Tibial nerve (tissue), 3 donors: ENCODE measurements at regions not wholly inside any gene's neighbourhood (a gene's known extent, or its start where the extent isn't known, plus 50 kb on each side); places are given as distances from the start of the nearest gene placed in this dataset.

Experiments used
- POLR2A ChIP-seq, 2 donors: fragments of 450-650 bp; IDR thresholded peaks; one replicate each; pipeline ENCODE4 v1.6.1; 2017; ENCODE audit warnings: antibody characterized with exemption in 2 of 2, mild to moderate bottlenecking in 2 of 2, moderate library complexity in 2 of 2
- TF ChIP-seq, protein P1 (sequence below), 5 experiments: fragments of 200-600 bp in 3 of 5; fragments of 450-650 bp in 2 of 5; sonication (generic) in 3 of 5; IDR thresholded peaks; one replicate each; pipeline ENCODE4 v1.5.1; 2016 to 2019; ENCODE audit warnings: antibody characterized with exemption in 5 of 5, mild to moderate bottlenecking in 3 of 5, moderate library complexity in 2 of 5

DNA sequence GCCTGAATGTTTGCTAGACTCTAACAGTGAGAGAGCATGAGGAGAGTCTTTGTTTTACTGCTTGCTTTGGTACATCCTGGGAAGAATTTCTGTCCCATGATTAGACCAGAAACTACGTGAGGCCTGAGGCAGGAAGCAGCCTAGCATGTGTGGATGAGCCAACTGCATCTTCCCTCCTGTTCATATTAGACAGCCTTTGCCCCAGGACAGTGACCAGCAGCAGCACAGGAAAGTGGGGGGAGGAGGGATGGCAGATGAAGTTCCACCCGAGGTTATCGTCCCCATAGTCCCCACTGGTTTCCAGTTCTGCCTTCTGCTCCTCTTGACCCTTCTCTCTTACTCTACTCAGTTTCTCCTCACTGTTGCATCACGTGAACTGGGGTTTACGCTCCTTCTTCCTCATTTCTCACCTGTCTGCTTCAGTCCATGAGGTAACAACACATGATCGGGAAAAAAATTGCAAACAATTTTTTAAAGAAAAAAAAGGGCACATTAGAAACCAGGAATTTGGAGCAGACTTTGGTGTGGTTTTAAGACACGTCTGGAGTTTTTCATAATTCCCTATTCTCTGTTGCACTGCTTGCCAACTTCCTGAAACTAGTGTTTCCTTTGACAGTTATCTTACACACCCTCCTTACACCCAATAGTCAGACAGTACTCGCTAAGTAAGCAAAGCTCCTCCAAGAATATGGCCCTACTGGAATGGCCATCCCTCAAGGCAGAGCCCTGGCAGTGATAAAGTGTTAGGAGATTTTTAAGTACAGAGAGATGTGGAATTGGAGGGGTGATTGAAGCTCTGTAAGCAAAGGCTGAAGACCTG, 84.1 kb downstream of the SNX18 start:
- TF ChIP-seq, protein P1, sequence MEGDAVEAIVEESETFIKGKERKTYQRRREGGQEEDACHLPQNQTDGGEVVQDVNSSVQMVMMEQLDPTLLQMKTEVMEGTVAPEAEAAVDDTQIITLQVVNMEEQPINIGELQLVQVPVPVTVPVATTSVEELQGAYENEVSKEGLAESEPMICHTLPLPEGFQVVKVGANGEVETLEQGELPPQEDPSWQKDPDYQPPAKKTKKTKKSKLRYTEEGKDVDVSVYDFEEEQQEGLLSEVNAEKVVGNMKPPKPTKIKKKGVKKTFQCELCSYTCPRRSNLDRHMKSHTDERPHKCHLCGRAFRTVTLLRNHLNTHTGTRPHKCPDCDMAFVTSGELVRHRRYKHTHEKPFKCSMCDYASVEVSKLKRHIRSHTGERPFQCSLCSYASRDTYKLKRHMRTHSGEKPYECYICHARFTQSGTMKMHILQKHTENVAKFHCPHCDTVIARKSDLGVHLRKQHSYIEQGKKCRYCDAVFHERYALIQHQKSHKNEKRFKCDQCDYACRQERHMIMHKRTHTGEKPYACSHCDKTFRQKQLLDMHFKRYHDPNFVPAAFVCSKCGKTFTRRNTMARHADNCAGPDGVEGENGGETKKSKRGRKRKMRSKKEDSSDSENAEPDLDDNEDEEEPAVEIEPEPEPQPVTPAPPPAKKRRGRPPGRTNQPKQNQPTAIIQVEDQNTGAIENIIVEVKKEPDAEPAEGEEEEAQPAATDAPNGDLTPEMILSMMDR (IDR thresholded peaks at IDR 0.05), result no peak
- TF ChIP-seq POLR2A (IDR thresholded peaks at IDR 0.05), result no peak
